Neuronal stem cell (in vitro differentiated cells): ENCODE measurements at regions not wholly inside any gene's neighbourhood (a gene's known extent, or its start where the extent isn't known, plus 50 kb on each side); places are given as distances from the start of the nearest gene placed in this dataset.
"Not testable (repeated sequence)": the region's sequence is repeated elsewhere in the genome, so short reads cannot be mapped to it uniquely, and the experiment has no call there.

Source experiments
- DNase-seq: peaks from one replicate; pipeline ENCODE4 v3.0.0-alpha.2; 2013; ENCODE audit warnings: low spot score
- H2AFZ ChIP-seq: one replicate; pipeline ENCODE4 v1.6.1; 2013; ENCODE audit warnings: mild to moderate bottlenecking, low read length, inconsistent platforms
- H2AK5ac ChIP-seq: 2 replicates; pipeline ENCODE4 v1.6.1; 2013; ENCODE audit warnings: low read depth, mild to moderate bottlenecking, inconsistent platforms, low read length, moderate library complexity, mixed read lengths
- H2BK120ac ChIP-seq: 2 replicates; pipeline ENCODE4 v1.6.1; 2013; ENCODE audit warnings: low read depth, mild to moderate bottlenecking, inconsistent platforms, low read length, moderate library complexity, mixed read lengths
- H2BK12ac ChIP-seq: one replicate; pipeline ENCODE4 v1.6.1; 2013; ENCODE audit warnings: low read length, inconsistent platforms
- H2BK15ac ChIP-seq: 2 replicates; pipeline ENCODE4 v1.6.1; 2013; ENCODE audit warnings: mild to moderate bottlenecking, low read length, inconsistent platforms, mixed read lengths
- H2BK5ac ChIP-seq: one replicate; pipeline ENCODE4 v1.6.1; 2013; ENCODE audit warnings: inconsistent platforms, mild to moderate bottlenecking, low read length, moderate library complexity
- H3K14ac ChIP-seq: one replicate; pipeline ENCODE4 v1.6.1; 2013; ENCODE audit warnings: low read length, inconsistent platforms
- H3K18ac ChIP-seq: 2 replicates; pipeline ENCODE4 v1.6.1; 2013; ENCODE audit warnings: low read length, inconsistent platforms
- H3K23ac ChIP-seq: 2 replicates; pipeline ENCODE4 v1.6.1; 2013; ENCODE audit warnings: low read depth, mild to moderate bottlenecking, mixed read lengths, low read length, inconsistent platforms; ENCODE audit not compliant: poor library complexity
- H3K27ac ChIP-seq: replicated peaks from 3 replicates; pipeline ENCODE4 v1.5.1; 2013; ENCODE audit warnings: low read length, inconsistent platforms
- H3K27me3 ChIP-seq, 3 experiments: 2 replicates each; pipeline ENCODE4 v1.6.1; 2013; ENCODE audit warnings: low read length in 3 of 3, mild to moderate bottlenecking in 2 of 3, inconsistent platforms in 1 of 3, low read depth in 1 of 3, mixed read lengths in 1 of 3, moderate library complexity in 1 of 3; ENCODE audit not compliant: control insufficient read depth in 3 of 3, insufficient read depth in 3 of 3
- H3K36me3 ChIP-seq, 2 donors: replicated peaks in 1 of 2; 2 replicates each; pipeline ENCODE4 v1.6.1; 2013; ENCODE audit warnings: low read length in 2 of 2; ENCODE audit not compliant: control insufficient read depth in 2 of 2, insufficient read depth in 2 of 2
- H3K4ac ChIP-seq: 2 replicates; pipeline ENCODE4 v1.6.1; 2013; ENCODE audit warnings: inconsistent platforms, mild to moderate bottlenecking, low read length, moderate library complexity
- H3K4me1 ChIP-seq, 2 donors: 1 replicate in 1 of 2; 2 replicates in 1 of 2; pipeline ENCODE4 v1.6.1; 2013; ENCODE audit warnings: low read length in 2 of 2, low read depth in 1 of 2; ENCODE audit not compliant: control insufficient read depth in 2 of 2, insufficient read depth in 1 of 2
- H3K4me2 ChIP-seq: one replicate; pipeline ENCODE4 v1.6.1; 2013; ENCODE audit warnings: mild to moderate bottlenecking, low read length, inconsistent platforms; ENCODE audit not compliant: insufficient read depth, poor library complexity, severe bottlenecking
- H3K4me3 ChIP-seq, 2 donors: 2 replicates each; pipeline ENCODE4 v1.5.1; 2013; ENCODE audit warnings: low read length in 2 of 2, mild to moderate bottlenecking in 2 of 2, inconsistent platforms in 1 of 2, moderate library complexity in 1 of 2
- H3K79me1 ChIP-seq: one replicate; pipeline ENCODE4 v1.6.1; 2013; ENCODE audit warnings: low read depth, mild to moderate bottlenecking, inconsistent platforms, low read length, moderate library complexity
- H3K9ac ChIP-seq: one replicate; pipeline ENCODE4 v1.6.1; 2013; ENCODE audit warnings: mild to moderate bottlenecking, low read depth, low read length, inconsistent platforms; ENCODE audit not compliant: poor library complexity
- H3K9me3 ChIP-seq, 2 donors: replicated peaks in 1 of 2; 2 replicates each; pipeline versions ENCODE3 to v1.6.1; 2013; ENCODE audit warnings: low read length in 2 of 2, mild to moderate bottlenecking in 2 of 2, inconsistent platforms in 1 of 2, low read depth in 1 of 2, mixed read lengths in 1 of 2, moderate library complexity in 1 of 2; ENCODE audit not compliant: control insufficient read depth in 2 of 2, insufficient read depth in 1 of 2
- H4K8ac ChIP-seq: one replicate; pipeline ENCODE4 v1.6.1; 2013; ENCODE audit warnings: low read depth, mild to moderate bottlenecking, inconsistent platforms, low read length, moderate library complexity
- H4K91ac ChIP-seq: one replicate; pipeline ENCODE4 v1.6.1; 2013; ENCODE audit warnings: low read length, low read depth, mild to moderate bottlenecking, inconsistent platforms; ENCODE audit not compliant: poor library complexity
- WGBS, 2 donors: extraction: QIAGEN DNeasy Blood & Tissue Kit; methylation state at CpG; one replicate each; pipeline ENCODE4 v1.1.7; 2013; ENCODE audit warnings: missing lambda C conversion rate in 2 of 2, mixed read lengths in 1 of 2; ENCODE audit not compliant: insufficient read length in 2 of 2, insufficient replicate concordance in 1 of 2; ENCODE audit errors: extremely low coverage in 2 of 2; 5-methylcytosine and 5-hydroxymethylcytosine counted together

DNA sequence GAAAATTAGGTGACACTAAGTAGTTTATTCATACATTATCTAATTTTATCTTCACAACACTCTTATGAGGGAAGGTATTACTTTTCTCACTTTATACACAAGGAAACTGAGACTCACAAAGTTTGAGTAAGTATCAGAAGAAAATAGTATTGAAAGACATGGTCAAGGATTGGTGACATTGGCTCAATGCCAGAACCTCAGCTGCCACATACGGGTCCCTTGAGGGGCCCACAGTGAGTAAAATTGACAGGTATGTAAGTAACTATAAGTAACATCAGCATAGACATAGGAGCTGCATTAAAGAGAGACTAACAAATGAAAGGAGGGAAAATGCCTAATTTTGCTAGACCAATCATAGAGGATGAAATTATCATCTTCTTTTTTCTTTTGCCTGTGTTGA is 134.1 kb downstream of the COX18 start:
- Histone ChIP-seq H3K4me3 (no peak overlapping the region), H3K4ac (no peak overlapping the region), H2BK5ac (no peak overlapping the region), H2BK12ac (no peak overlapping the region), H3K36me3 (no peaks in the 10 kb centered on the region), H3K18ac (no peak overlapping the region), H2AK5ac (no peak overlapping the region), H3K27ac (no peak overlapping the region), H3K4me2 (no peak overlapping the region), H3K9me3 (no peaks in the 10 kb centered on the region), H3K14ac (no peak overlapping the region), H3K27me3 (no peaks in the 10 kb centered on the region), H4K8ac (no peak overlapping the region), H3K79me1 (no peaks in the 10 kb centered on the region), H2BK15ac (no peak overlapping the region), H3K23ac (no peak overlapping the region), H3K9ac (no peak overlapping the region), H4K91ac (no peak overlapping the region), H2BK120ac (no peak overlapping the region), H3K4me1 (no peaks in the 10 kb centered on the region), H2AFZ (no peak overlapping the region)
- no CpG with 5 or more reads among the region's 1 CpG for WGBS, 2 donors
- no peak for DNase-seq

DNA sequence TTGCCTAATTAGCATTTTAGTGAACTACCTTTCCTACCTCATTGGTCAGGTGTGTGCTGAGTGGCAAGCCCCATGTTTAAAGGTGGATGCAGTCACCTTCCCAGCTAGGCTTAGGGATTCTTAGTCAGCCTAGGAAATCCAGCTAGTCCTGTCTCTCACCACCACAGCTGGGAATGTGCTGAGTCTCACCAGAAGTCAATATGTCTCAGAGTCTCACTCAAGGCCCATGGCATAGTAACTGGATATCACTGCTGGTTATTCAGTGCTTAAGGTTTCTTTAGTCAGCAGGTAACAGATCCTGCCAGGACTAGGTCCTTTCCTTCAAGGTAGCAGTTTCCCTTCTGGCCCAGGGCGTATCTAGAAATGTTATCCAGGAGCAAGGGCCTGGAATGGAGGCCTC is 136.5 kb downstream of the COX18 start:
- DNase-seq, result no peak
- WGBS, 2 donors, result no CpG with 5 or more reads among the region's 1 CpG

DNA sequence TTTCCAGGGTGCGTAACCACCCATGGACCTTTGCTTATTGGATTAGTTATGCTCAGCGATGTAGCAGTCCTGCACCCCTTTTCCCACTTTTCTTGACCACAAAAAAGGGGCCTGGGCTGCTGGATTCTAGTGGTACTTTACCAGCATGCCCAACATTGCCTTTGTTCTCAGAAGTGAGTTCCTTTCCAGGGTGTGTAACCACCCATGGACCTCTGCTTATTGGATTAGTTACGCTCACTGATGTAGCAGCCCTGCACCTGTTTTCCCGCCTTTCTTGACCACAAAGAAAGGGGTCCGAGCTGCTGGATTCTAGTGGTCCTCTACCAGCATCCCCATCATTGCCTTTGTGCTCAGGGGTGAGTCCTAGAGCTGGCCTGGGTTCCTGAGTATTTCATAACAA is 138.2 kb downstream of the COX18 start:
- no peak overlapping the region for H2AFZ ChIP-seq
- no peak overlapping the region for H3K18ac ChIP-seq
- H3K4me3 ChIP-seq, result no peak overlapping the region
- H2AK5ac ChIP-seq, result no peak overlapping the region
- H4K8ac ChIP-seq, result no peak overlapping the region
- no peak overlapping the region for H3K14ac ChIP-seq
- no peaks in the 10 kb centered on the region for H3K27me3 ChIP-seq
- no peak overlapping the region for H4K91ac ChIP-seq
- H2BK12ac ChIP-seq, result no peak overlapping the region
- no peak overlapping the region for H2BK120ac ChIP-seq
- no peak overlapping the region for H3K23ac ChIP-seq
- no peaks in the 10 kb centered on the region for H3K4me1 ChIP-seq
- DNase-seq, result no peak
- no peak overlapping the region for H2BK15ac ChIP-seq
- H3K79me1 ChIP-seq, result no peaks in the 10 kb centered on the region
- no peaks in the 10 kb centered on the region for H3K36me3 ChIP-seq
- H3K27ac ChIP-seq, result no peak overlapping the region
- H2BK5ac ChIP-seq, result no peak overlapping the region
- no peak overlapping the region for H3K4ac ChIP-seq
- no CpG with 5 or more reads among the region's 5 CpGs for WGBS, 2 donors
- H3K9me3 ChIP-seq, result no peaks in the 10 kb centered on the region
- H3K9ac ChIP-seq, result no peak overlapping the region
- no peak overlapping the region for H3K4me2 ChIP-seq

More for the DNA sequence above, 136.5 kb downstream of the COX18 start:
- Histone ChIP-seq H4K91ac (no peak overlapping the region), H2BK5ac (no peak overlapping the region), H4K8ac (no peak overlapping the region), H3K4ac (no peak overlapping the region), H3K14ac (no peak overlapping the region), H3K79me1 (no peaks in the 10 kb centered on the region), H3K27ac (no peak overlapping the region), H3K4me3 (no peak overlapping the region), H2BK120ac (no peak overlapping the region), H3K18ac (no peak overlapping the region), H2BK15ac (no peak overlapping the region), H3K9ac (no peak overlapping the region), H2AK5ac (no peak overlapping the region), H3K4me2 (no peak overlapping the region), H3K27me3 (no peaks in the 10 kb centered on the region), H3K9me3 (no peaks in the 10 kb centered on the region), H2BK12ac (no peak overlapping the region), H3K4me1 (no peaks in the 10 kb centered on the region), H3K23ac (no peak overlapping the region), H2AFZ (no peak overlapping the region), H3K36me3 (no peaks in the 10 kb centered on the region)

DNA sequence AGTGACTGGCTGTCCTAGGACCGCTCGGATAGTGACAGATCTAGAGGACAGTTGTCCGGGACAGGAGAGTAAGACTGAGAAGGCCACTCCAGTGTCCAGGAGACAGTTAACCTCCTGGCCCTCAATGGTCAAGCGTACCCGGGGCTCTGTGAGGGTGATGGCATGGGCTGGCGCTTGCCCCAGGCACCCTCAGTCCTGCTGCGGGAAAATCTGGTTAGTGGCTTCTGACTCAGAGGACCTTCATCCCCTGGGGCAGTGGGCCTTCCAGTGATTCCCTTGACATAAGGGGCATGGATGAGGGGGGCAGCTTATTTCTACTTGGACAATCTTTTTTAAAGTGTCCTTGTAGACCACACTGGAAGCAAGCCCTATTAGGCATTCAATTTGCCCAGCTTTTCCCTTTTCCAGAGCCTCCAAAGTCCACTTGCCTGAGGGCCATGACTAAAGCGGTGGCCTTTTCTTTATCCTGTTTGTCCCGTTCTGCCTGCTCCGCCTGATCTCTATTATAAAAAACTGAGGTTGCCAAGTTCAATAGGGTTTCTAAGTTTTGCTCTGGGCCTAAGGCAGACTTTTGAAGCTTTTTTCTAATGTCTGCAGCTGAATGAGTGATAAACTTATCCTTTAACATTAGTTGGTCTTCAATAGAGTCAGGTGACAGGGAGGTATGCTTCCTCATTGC is 139.8 kb downstream of the COX18 start:
- not testable (repeated sequence) for H3K4me2 ChIP-seq, H2AFZ ChIP-seq, H3K18ac ChIP-seq, H2BK120ac ChIP-seq, DNase-seq, H3K14ac ChIP-seq, H2AK5ac ChIP-seq, H3K79me1 ChIP-seq, H3K9ac ChIP-seq, H4K91ac ChIP-seq, H3K27me3 ChIP-seq, H3K4me1 ChIP-seq, H2BK12ac ChIP-seq, H3K27ac ChIP-seq, H4K8ac ChIP-seq, H2BK5ac ChIP-seq, H3K9me3 ChIP-seq, H3K4me3 ChIP-seq, H3K4ac ChIP-seq, H3K36me3 ChIP-seq, H2BK15ac ChIP-seq, H3K23ac ChIP-seq
- WGBS, 2 donors, result no CpG with 5 or more reads among the region's 10 CpGs
